SHP77 (cell line): ENCODE measurements at regions not wholly inside any gene's neighbourhood (a gene's known extent, or its start where the extent isn't known, plus 50 kb on each side); places are given as distances from the start of the nearest gene placed in this dataset.

Source experiments
- DNase-seq, 2 experiments: peaks; one replicate each; lab custom pipeline; 2025; lab: John Stamatoyannopoulos, UW

DNA sequence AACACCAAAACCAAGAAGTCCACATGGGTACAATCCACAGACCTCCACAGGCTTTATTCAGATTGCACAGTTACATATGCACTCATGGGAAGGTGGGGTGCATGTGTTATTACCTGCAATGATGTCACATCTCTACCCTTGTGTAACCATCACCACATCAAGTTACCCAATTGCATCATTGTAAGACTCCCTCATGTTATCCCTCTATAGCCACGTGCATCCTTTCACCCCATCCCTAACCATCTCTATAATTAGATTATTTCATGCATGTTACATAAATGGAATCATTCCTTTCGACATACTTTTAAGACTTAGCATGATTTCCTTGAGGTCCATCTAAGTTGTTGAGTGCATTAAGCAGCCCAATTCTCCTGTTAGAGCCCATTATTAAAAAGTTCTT lies 408.2 kb upstream of the C16orf82 start:
- no peak for DNase-seq

- no peak for DNase-seq
These were observed 407.8 kb upstream of the C16orf82 start for GRCh38 chr16:26658915-26659314.

- DNase-seq = peak in 1 of 2 experiments; percentile 29
These were observed 402.6 kb upstream of the C16orf82 start for GRCh38 chr16:26664086-26664485.

DNA sequence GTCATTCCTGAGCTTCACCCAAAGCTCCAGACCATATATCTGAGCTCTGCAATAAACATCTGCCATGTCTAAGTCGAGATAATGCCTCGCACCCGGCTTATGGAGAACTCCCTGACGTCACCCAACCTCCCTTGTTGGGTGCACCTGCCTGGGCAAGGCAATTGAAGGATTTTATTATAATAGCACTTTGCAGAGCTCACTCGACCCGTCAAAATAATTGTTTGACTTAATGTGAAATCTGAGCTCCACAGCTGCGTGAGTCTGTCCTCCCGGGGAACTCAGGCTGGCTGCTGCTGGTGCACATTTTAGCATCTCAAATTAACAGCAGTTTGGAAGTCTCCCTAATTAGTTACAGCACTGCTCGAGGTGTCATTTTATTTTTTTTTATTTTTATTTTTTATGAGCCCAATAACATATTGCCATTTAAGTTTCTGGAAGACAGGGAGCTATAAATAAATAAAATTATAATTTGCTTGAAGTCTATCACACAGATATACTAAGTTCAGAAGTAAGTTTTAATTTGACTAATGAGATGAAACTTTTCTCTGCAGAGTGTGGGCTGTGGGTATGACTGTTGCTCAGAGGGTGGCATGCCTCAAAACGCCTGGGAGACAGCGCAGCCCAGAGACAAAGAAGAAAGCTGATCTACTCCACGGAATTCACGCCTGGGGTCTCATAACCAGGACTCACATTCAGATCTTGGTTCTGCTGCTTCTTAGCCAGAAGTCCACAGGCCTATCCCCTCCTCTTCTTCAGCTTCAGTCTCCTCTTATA lies 401.4 kb upstream of the C16orf82 start:
- DNase-seq = peak; percentile 99 to 100

DNA sequence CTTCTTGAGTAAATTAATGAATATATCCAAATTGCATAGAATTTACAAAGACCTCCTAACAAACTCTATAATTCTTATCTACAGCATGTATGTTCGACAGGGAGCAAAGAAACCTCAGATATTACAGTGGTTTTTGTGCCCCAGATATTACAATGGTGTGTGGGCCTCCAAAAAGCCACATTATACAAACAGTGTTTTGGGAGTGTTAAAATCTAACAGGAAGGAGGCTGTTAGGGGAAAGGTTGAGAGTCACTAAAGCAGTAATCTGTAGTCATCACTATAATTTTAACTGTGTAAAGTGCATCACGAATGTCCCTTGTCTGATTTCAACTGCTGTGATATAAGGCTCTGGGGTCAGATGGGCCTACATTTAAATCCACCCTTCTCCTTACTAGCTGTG lies 400.2 kb upstream of the C16orf82 start:
- no peak for DNase-seq

GRCh38 chr16:26667307-26667706 lies 399.4 kb upstream of the C16orf82 start:
- DNase-seq = peak in 1 of 2 experiments; percentile 36

DNA sequence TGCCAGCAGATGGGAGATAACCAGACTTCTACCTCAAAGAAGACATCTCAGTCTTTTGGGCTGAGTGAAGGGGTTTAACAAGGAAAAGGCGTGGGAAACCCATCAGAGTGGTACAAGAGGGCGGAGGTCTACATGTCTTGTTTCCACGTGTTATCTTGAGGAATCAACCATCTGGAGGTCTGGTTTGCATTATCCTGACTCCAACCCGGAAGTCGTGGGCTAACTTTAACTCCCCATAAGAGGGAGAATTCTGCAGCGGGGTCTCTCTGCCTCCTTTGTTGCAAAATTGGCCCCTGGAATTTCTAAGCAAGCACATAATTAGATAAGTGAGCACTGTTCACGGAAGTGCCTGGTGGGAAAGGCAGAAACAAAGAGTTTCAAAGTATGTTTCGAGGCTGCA lies 398.7 kb upstream of the C16orf82 start:
- DNase-seq = no peak

- DNase-seq = no peak
These were observed 394.5 kb upstream of the C16orf82 start for GRCh38 chr16:26672206-26672605.

- DNase-seq = no peak
These were observed 393.7 kb upstream of the C16orf82 start for GRCh38 chr16:26673011-26673410.

DNA sequence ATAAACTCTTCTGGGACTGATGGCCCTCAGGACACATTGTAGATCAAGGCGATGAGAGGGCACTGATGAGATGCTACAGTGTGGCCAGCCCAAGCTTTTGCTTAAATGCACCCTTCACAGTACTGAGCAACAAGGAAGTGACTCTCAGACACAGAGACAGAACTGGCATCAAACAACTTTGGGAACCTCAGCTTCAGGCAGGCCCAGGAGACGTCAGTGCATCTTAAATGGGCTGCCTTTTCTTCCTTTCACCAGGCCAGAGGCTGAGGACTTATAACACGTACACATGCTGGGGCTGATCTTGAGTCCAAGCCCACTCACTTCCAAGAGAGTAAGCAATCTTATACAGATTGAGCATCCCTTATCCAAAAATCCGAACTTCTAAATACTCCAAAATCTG lies 386.1 kb upstream of the C16orf82 start:
- no peak for DNase-seq

DNA sequence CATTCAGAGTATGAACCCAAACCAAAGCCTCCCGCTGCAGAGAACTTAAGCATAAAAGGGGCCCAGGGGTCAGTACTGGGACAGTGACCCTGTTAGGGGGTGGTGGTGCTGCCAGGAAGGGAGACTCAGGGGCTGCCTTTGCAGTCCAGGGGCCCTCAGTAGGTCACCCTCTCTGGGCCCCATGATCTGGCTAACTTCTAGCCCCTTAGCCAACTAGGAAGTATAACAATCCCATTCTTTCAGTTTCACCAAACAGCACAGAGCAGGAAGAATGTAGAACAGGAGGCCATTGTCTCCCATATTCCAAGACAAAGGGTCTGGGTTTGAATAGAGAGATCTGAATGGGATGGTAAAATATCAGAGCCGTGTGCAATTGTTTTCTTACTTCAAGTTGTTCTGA lies 378.6 kb upstream of the C16orf82 start:
- DNase-seq = no peak

DNA sequence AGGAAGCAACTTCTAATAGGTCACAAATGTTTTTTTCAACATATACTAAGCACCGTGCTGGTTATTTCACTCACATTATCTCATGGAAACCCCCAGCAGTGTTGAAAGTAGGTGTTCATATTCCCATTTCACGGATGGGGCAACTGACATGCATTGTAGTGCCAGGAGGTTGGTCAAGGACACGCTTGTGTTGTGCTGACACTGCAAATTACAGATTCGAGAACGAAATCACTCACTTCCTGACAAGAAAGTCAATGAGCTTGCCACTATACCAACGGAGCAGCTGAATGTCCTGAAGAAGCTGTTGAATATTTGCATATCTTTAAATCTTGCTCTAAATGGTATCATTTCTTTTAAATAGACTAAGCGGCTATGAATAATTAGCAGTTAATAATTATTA lies 378.0 kb upstream of the C16orf82 start:
- DNase-seq = no peak

DNA sequence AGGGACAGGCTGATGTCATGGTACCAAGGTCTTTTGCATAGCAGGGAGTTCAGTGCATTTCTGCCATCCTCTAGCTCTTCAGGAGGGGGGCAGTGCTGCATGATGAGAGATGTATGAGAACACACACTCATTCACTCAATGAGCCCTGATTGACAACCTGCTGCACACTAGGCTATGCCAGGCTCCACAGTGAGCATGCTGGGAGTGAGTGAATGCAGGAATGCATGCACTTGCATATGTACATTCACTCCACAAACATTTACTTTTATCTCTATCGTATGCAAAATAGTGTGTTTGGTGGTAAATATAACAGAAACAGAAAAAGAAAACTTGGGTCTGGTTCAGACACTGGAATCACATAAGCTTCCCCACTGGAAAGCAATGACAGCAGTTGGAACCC lies 374.1 kb upstream of the C16orf82 start:
- no peak for DNase-seq

- peak in 1 of 2 experiments; percentile 25 for DNase-seq
These were observed 368.9 kb upstream of the C16orf82 start for GRCh38 chr16:26697807-26698206.

GRCh38 chr16:26700250-26700649 lies 366.5 kb upstream of the C16orf82 start:
- DNase-seq = no peak

DNA sequence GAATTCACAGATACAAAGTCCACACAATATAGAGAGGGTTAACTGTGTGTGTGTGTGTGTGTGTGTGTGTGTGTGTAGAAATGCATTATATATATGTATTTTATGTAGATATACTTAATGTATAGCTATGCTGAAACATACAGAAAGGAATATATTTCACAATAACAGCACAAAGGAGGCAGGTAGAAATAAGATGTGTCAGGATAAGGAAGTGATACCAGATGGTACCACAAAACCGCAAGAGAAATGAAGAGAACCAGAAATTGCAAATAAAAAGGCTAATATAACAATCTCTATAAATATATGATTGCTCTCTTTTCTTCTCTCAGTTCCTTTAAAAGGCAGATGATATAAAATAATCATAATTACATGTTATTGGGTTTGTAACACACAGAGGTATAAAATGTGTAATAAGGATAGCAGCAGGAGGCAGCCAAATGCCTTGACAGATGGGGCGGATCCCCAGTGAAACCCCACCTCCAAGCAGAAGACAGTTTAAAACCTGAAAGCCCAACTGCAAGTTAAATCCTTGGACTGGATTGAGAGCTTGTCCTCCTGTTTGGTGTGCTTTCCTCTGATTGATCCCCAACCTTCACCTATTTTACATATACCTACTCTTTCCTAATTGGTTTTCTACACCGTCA lies 365.4 kb upstream of the C16orf82 start:
- no peak for DNase-seq

DNA sequence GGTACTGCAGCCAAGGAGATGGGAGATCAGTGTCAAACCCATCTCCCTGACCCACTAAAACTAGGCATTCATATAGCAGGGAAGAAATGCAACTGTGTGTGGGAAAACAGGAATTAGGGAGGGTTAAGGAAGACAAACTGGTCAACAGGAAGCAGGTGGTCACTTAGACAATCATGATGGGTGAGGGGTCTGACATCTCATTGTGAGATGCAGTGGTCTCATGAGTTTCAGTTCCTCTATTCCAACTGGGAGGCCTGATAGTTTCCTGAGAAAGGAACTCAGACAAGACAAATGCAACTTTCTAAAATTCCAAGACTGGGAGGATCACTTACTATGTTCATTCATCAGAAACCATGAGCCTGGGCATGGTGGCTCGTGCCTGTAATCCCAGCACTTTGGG lies 361.4 kb upstream of the C16orf82 start:
- no peak for DNase-seq

DNA sequence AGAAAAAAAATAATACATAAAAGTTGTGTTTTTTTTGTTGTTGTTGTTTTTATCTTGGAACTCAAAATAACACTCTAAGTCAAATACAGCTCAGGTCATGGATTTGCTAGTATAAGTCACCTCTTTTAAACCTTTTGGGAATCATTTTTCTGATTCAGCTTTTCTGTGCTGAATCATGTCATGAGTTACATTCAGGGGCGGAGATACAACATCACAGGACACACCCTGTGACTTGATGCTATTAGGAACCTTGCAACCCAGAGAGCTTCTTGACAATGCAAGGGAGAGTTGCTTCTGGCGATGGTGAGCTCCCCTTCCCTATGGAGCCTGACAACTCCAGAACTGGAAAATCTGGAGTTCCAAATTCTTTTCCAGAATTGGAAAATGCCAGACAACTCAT lies 358.3 kb upstream of the C16orf82 start:
- DNase-seq = no peak

DNA sequence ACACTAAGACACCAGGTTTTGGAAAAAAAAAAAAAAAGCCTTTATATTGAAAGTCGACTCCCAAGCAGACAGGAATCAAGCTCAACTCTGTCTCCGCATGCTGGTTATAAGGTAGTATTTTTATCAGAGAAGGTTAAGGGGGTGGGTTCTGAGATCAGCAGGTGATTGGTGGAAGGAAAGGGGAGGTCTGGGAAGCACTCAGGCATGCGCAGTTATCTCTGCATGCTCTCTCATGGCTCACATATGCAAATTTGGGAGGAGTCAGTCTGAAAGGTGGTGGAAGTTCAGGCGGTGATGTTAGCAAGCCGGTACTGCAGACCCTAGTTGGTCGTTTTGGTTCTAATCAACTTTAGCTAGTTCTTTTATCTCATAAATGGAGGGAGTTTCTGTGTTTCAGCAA lies 357.6 kb upstream of the C16orf82 start:
- DNase-seq = no peak

- DNase-seq = no peak
These were observed 357.0 kb upstream of the C16orf82 start for GRCh38 chr16:26709754-26710153.

GRCh38 chr16:26710450-26710849 lies 356.3 kb upstream of the C16orf82 start:
- no peak for DNase-seq

GRCh38 chr16:26712876-26713275 lies 353.9 kb upstream of the C16orf82 start:
- no peak for DNase-seq

GRCh38 chr16:26715969-26716368 lies 350.8 kb upstream of the C16orf82 start:
- no peak for DNase-seq

DNA sequence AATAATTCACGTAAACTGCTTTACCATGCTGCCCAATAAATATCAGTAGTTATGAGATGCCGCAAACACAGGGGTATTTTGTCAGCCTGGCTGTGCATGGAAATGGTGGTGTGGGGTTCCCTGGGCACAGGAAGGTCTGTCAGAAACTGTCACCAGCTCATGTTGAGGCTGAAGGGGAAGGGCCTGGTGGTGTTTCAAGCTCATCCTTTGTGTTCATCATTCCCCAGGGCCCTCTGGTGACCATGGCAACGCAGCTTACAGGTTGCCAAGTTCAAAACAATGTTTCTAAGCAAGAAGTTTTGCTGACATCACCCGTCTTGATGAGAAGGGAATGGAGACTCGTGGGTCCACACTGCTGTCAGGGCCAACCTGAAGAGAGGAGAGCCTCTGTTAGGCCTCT lies 348.9 kb upstream of the C16orf82 start:
- DNase-seq = no peak
